ENCODE measurements at regions not wholly inside any gene's neighbourhood (a gene's known extent, or its start where the extent isn't known, plus 50 kb on each side); places are given as distances from the start of the nearest gene placed in this dataset.

GRCh38 chr19:29370276-29370675 is 155.5 kb upstream of the VSTM2B start:
- H3K27ac ChIP-seq (ENCODE audit: low read length) = no peak overlapping the region
- DNase-seq (ENCODE audit: low read depth, low spot score) = no peak
- no peaks in the 10 kb centered on the region for H3K27me3 ChIP-seq (ENCODE audit: control insufficient read depth, insufficient read depth, low read length)
- H3K9me3 ChIP-seq (ENCODE audit: control insufficient read depth, insufficient read depth, low read length) = no peaks in the 10 kb centered on the region
- no peaks in the 10 kb centered on the region; the same call in 1 of the 2 replicates for H3K4me1 ChIP-seq (ENCODE audit: control insufficient read depth, insufficient read depth, low read length)
- H3K36me3 ChIP-seq (ENCODE audit: control insufficient read depth, insufficient read depth, low read length) = no peaks in the 10 kb centered on the region
- WGBS (ENCODE audit: insufficient coverage, insufficient read length) = no CpG with 5 or more reads among the region's 9 CpGs
- H3K4me3 ChIP-seq (ENCODE audit: low read length) = no peak overlapping the region

- DNase-seq (ENCODE audit: low read depth, low spot score) = no peak
- H3K27ac ChIP-seq (ENCODE audit: low read length) = no peak overlapping the region
- H3K4me3 ChIP-seq (ENCODE audit: low read length) = no peak overlapping the region
- H3K9me3 ChIP-seq (ENCODE audit: control insufficient read depth, insufficient read depth, low read length) = no peaks in the 10 kb centered on the region
- no peaks in the 10 kb centered on the region; the same call in none of the 2 replicates for H3K4me1 ChIP-seq (ENCODE audit: control insufficient read depth, insufficient read depth, low read length)
- H3K27me3 ChIP-seq (ENCODE audit: control insufficient read depth, insufficient read depth, low read length) = no peaks in the 10 kb centered on the region
- no peaks in the 10 kb centered on the region for H3K36me3 ChIP-seq (ENCODE audit: control insufficient read depth, insufficient read depth, low read length)
- no CpG with 5 or more reads among the region's 7 CpGs for WGBS (ENCODE audit: insufficient coverage, insufficient read length)
Measured at GRCh38 chr19:29371251-29372090, 154.3 kb upstream of the VSTM2B start.

- no peaks in the 10 kb centered on the region for H3K9me3 ChIP-seq (ENCODE audit: control insufficient read depth, insufficient read depth, low read length)
- no peak overlapping the region for H3K4me3 ChIP-seq (ENCODE audit: low read length)
- no peak for DNase-seq (ENCODE audit: low read depth, low spot score)
- no peaks in the 10 kb centered on the region; the same call in none of the 2 replicates for H3K4me1 ChIP-seq (ENCODE audit: control insufficient read depth, insufficient read depth, low read length)
- H3K27ac ChIP-seq (ENCODE audit: low read length) = no peak overlapping the region
- no peaks in the 10 kb centered on the region for H3K27me3 ChIP-seq (ENCODE audit: control insufficient read depth, insufficient read depth, low read length)
- no CpG with 5 or more reads among the region's 5 CpGs for WGBS (ENCODE audit: insufficient coverage, insufficient read length)
- no peaks in the 10 kb centered on the region for H3K36me3 ChIP-seq (ENCODE audit: control insufficient read depth, insufficient read depth, low read length)
Measured at GRCh38 chr19:29372091-29372415, 153.7 kb upstream of the VSTM2B start.

GRCh38 chr19:29372461-29372860 is 153.3 kb upstream of the VSTM2B start:
- H3K27ac ChIP-seq (ENCODE audit: low read length) = no peak overlapping the region
- WGBS (ENCODE audit: insufficient coverage, insufficient read length) = no CpG with 5 or more reads among the region's 3 CpGs
- H3K4me3 ChIP-seq (ENCODE audit: low read length) = no peak overlapping the region
- no peaks in the 10 kb centered on the region for H3K36me3 ChIP-seq (ENCODE audit: control insufficient read depth, insufficient read depth, low read length)
- no peaks in the 10 kb centered on the region for H3K27me3 ChIP-seq (ENCODE audit: control insufficient read depth, insufficient read depth, low read length)
- no peaks in the 10 kb centered on the region; the same call in none of the 2 replicates for H3K4me1 ChIP-seq (ENCODE audit: control insufficient read depth, insufficient read depth, low read length)
- DNase-seq (ENCODE audit: low read depth, low spot score) = no peak
- no peaks in the 10 kb centered on the region for H3K9me3 ChIP-seq (ENCODE audit: control insufficient read depth, insufficient read depth, low read length)

- Histone ChIP-seq H3K36me3 (ENCODE audit: control insufficient read depth, insufficient read depth, low read length) (no peaks in the 10 kb centered on the region), H3K4me1 (ENCODE audit: control insufficient read depth, insufficient read depth, low read length) (no peaks in the 10 kb centered on the region; the same call in 1 of the 2 replicates), H3K4me3 (ENCODE audit: low read length) (no peak overlapping the region), H3K27ac (ENCODE audit: low read length) (no peak overlapping the region), H3K27me3 (ENCODE audit: control insufficient read depth, insufficient read depth, low read length) (no peaks in the 10 kb centered on the region), H3K9me3 (ENCODE audit: control insufficient read depth, insufficient read depth, low read length) (no peaks in the 10 kb centered on the region)
- DNase-seq (ENCODE audit: low read depth, low spot score) = no peak
- WGBS (ENCODE audit: insufficient coverage, insufficient read length) = no CpG with 5 or more reads among the region's 12 CpGs
Measured at GRCh38 chr19:29372921-29373797, 152.6 kb upstream of the VSTM2B start.

- H3K27me3 ChIP-seq (ENCODE audit: control insufficient read depth, insufficient read depth, low read length) = no peaks in the 10 kb centered on the region
- no peak overlapping the region for H3K27ac ChIP-seq (ENCODE audit: low read length)
- H3K9me3 ChIP-seq (ENCODE audit: control insufficient read depth, insufficient read depth, low read length) = no peaks in the 10 kb centered on the region
- no CpG with 5 or more reads among the region's 18 CpGs for WGBS (ENCODE audit: insufficient coverage, insufficient read length)
- no peaks in the 10 kb centered on the region; the same call in 1 of the 2 replicates for H3K4me1 ChIP-seq (ENCODE audit: control insufficient read depth, insufficient read depth, low read length)
- no peak for DNase-seq (ENCODE audit: low read depth, low spot score)
- no peak overlapping the region for H3K4me3 ChIP-seq (ENCODE audit: low read length)
- no peaks in the 10 kb centered on the region for H3K36me3 ChIP-seq (ENCODE audit: control insufficient read depth, insufficient read depth, low read length)
Measured at GRCh38 chr19:29375429-29376119, 150.2 kb upstream of the VSTM2B start.

- DNase-seq (ENCODE audit: low read depth, low spot score) = no peak
- Histone ChIP-seq H3K4me3 (ENCODE audit: low read length) (no peak overlapping the region), H3K36me3 (ENCODE audit: control insufficient read depth, insufficient read depth, low read length) (no peaks in the 10 kb centered on the region), H3K27ac (ENCODE audit: low read length) (no peak overlapping the region), H3K4me1 (ENCODE audit: control insufficient read depth, insufficient read depth, low read length) (no peaks in the 10 kb centered on the region; the same call in 1 of the 2 replicates), H3K9me3 (ENCODE audit: control insufficient read depth, insufficient read depth, low read length) (no peaks in the 10 kb centered on the region), H3K27me3 (ENCODE audit: control insufficient read depth, insufficient read depth, low read length) (no peaks in the 10 kb centered on the region)
- WGBS (ENCODE audit: insufficient coverage, insufficient read length) = no CpG with 5 or more reads among the region's 5 CpGs
Measured at GRCh38 chr19:29376855-29377354, 148.9 kb upstream of the VSTM2B start.

- H3K36me3 ChIP-seq (ENCODE audit: control insufficient read depth, insufficient read depth, low read length) = no peaks in the 10 kb centered on the region
- H3K27ac ChIP-seq (ENCODE audit: low read length) = no peak overlapping the region
- no peak for DNase-seq (ENCODE audit: low read depth, low spot score)
- no peak overlapping the region for H3K4me3 ChIP-seq (ENCODE audit: low read length)
- no peaks in the 10 kb centered on the region; the same call in 1 of the 2 replicates for H3K4me1 ChIP-seq (ENCODE audit: control insufficient read depth, insufficient read depth, low read length)
- no CpG with 5 or more reads among the region's 4 CpGs for WGBS (ENCODE audit: insufficient coverage, insufficient read length)
- no peaks in the 10 kb centered on the region for H3K27me3 ChIP-seq (ENCODE audit: control insufficient read depth, insufficient read depth, low read length)
- H3K9me3 ChIP-seq (ENCODE audit: control insufficient read depth, insufficient read depth, low read length) = no peaks in the 10 kb centered on the region
Measured at GRCh38 chr19:29378126-29378525, 147.7 kb upstream of the VSTM2B start.

GRCh38 chr19:29378543-29379080 is 147.2 kb upstream of the VSTM2B start:
- no peaks in the 10 kb centered on the region for H3K36me3 ChIP-seq (ENCODE audit: control insufficient read depth, insufficient read depth, low read length)
- no peak overlapping the region for H3K27ac ChIP-seq (ENCODE audit: low read length)
- DNase-seq (ENCODE audit: low read depth, low spot score) = no peak
- no peaks in the 10 kb centered on the region; the same call in 1 of the 2 replicates for H3K4me1 ChIP-seq (ENCODE audit: control insufficient read depth, insufficient read depth, low read length)
- no CpG with 5 or more reads among the region's 5 CpGs for WGBS (ENCODE audit: insufficient coverage, insufficient read length)
- no peaks in the 10 kb centered on the region for H3K27me3 ChIP-seq (ENCODE audit: control insufficient read depth, insufficient read depth, low read length)
- H3K9me3 ChIP-seq (ENCODE audit: control insufficient read depth, insufficient read depth, low read length) = no peaks in the 10 kb centered on the region
- no peak overlapping the region for H3K4me3 ChIP-seq (ENCODE audit: low read length)

All from iPS DF 6.9 (cell line).